ENCODE measurements at regions not wholly inside any gene's neighbourhood (a gene's known extent, or its start where the extent isn't known, plus 50 kb on each side); places are given as distances from the start of the nearest gene placed in this dataset.
"Not testable (repeated sequence)": the region's sequence is repeated elsewhere in the genome, so short reads cannot be mapped to it uniquely, and the experiment has no call there.

- Mint-ChIP-seq H3K4me1 (ENCODE audit: low read depth, unreplicated experiment) (no peaks in the 10 kb centered on the region), H3K4me3 (ENCODE audit: unreplicated experiment) (no peak overlapping the region), H3K27ac (ENCODE audit: unreplicated experiment) (no peak overlapping the region), H3K9me3 (ENCODE audit: unreplicated experiment) (no peaks in the 10 kb centered on the region), H3K27me3 (ENCODE audit: unreplicated experiment) (no peaks in the 10 kb centered on the region), H3K36me3 (ENCODE audit: unreplicated experiment) (no peaks in the 10 kb centered on the region)
- no peak for DNase-seq
- no peak for TF ChIP-seq CTCF (IDR thresholded peaks at IDR 0.05; ENCODE audit: partially characterized antibody, unreplicated experiment)
Observed at GRCh38 chrX:64792598-64793337, 183.5 kb downstream of the ZC4H2 start.

- Mint-ChIP-seq H3K27ac (ENCODE audit: unreplicated experiment) (no peak overlapping the region), H3K4me3 (ENCODE audit: unreplicated experiment) (no peak overlapping the region), H3K36me3 (ENCODE audit: unreplicated experiment) (peaks cover 6% of the 10 kb centered on the region), H3K4me1 (ENCODE audit: low read depth, unreplicated experiment) (no peaks in the 10 kb centered on the region), H3K9me3 (ENCODE audit: unreplicated experiment) (no peaks in the 10 kb centered on the region), H3K27me3 (ENCODE audit: unreplicated experiment) (no peaks in the 10 kb centered on the region)
- DNase-seq = no peak
- TF ChIP-seq CTCF (IDR thresholded peaks at IDR 0.05; ENCODE audit: partially characterized antibody, unreplicated experiment) = no peak
Observed at GRCh38 chrX:64782923-64783322, 193.3 kb downstream of the ZC4H2 start.

- Mint-ChIP-seq H3K4me1 (ENCODE audit: low read depth, unreplicated experiment) (no peaks in the 10 kb centered on the region), H3K36me3 (ENCODE audit: unreplicated experiment) (no peaks in the 10 kb centered on the region), H3K27me3 (ENCODE audit: unreplicated experiment) (no peaks in the 10 kb centered on the region), H3K27ac (ENCODE audit: unreplicated experiment) (no peak overlapping the region), H3K9me3 (ENCODE audit: unreplicated experiment) (peaks cover 1% of the 10 kb centered on the region), H3K4me3 (ENCODE audit: unreplicated experiment) (no peak overlapping the region)
- no peak for DNase-seq
- TF ChIP-seq CTCF (IDR thresholded peaks at IDR 0.05; ENCODE audit: partially characterized antibody, unreplicated experiment) = no peak
Observed at GRCh38 chrX:64758047-64758446, 218.2 kb downstream of the ZC4H2 start.

- H3K9me3 Mint-ChIP-seq (ENCODE audit: unreplicated experiment) = peaks cover 1% of the 10 kb centered on the region
- DNase-seq = no peak
- no peaks in the 10 kb centered on the region for H3K36me3 Mint-ChIP-seq (ENCODE audit: unreplicated experiment)
- no peaks in the 10 kb centered on the region for H3K4me1 Mint-ChIP-seq (ENCODE audit: low read depth, unreplicated experiment)
- H3K27me3 Mint-ChIP-seq (ENCODE audit: unreplicated experiment) = no peaks in the 10 kb centered on the region
- no peak overlapping the region for H3K4me3 Mint-ChIP-seq (ENCODE audit: unreplicated experiment)
- no peak overlapping the region for H3K27ac Mint-ChIP-seq (ENCODE audit: unreplicated experiment)
- TF ChIP-seq CTCF (IDR thresholded peaks at IDR 0.05; ENCODE audit: partially characterized antibody, unreplicated experiment) = no peak
Observed at GRCh38 chrX:64739792-64740378, 236.4 kb downstream of the ZC4H2 start.

- no peaks in the 10 kb centered on the region for H3K4me1 Mint-ChIP-seq (ENCODE audit: low read depth, unreplicated experiment)
- DNase-seq = no peak
- no peak for TF ChIP-seq CTCF (IDR thresholded peaks at IDR 0.05; ENCODE audit: partially characterized antibody, unreplicated experiment)
- H3K27me3 Mint-ChIP-seq (ENCODE audit: unreplicated experiment) = no peaks in the 10 kb centered on the region
- peaks cover 4% of the 10 kb centered on the region for H3K36me3 Mint-ChIP-seq (ENCODE audit: unreplicated experiment)
- H3K9me3 Mint-ChIP-seq (ENCODE audit: unreplicated experiment) = peaks cover 2% of the 10 kb centered on the region
- no peak overlapping the region for H3K4me3 Mint-ChIP-seq (ENCODE audit: unreplicated experiment)
- H3K27ac Mint-ChIP-seq (ENCODE audit: unreplicated experiment) = no peak overlapping the region
Observed at GRCh38 chrX:64698317-64698716, 277.9 kb downstream of the ZC4H2 start.

- not testable (repeated sequence) for H3K36me3 Mint-ChIP-seq (ENCODE audit: unreplicated experiment); H3K27me3 Mint-ChIP-seq (ENCODE audit: unreplicated experiment); DNase-seq; H3K4me1 Mint-ChIP-seq (ENCODE audit: low read depth, unreplicated experiment); H3K9me3 Mint-ChIP-seq (ENCODE audit: unreplicated experiment); H3K4me3 Mint-ChIP-seq (ENCODE audit: unreplicated experiment); H3K27ac Mint-ChIP-seq (ENCODE audit: unreplicated experiment)
Observed at GRCh38 chrX:64695372-64695771, 280.9 kb downstream of the ZC4H2 start.

Measured in glutamatergic neuron (in vitro differentiated cells).